DND-41 (cell line): ENCODE measurements at regions not wholly inside any gene's neighbourhood (a gene's known extent, or its start where the extent isn't known, plus 50 kb on each side); places are given as distances from the start of the nearest gene placed in this dataset.

Experiments used
- EZH2 ChIP-seq: IDR thresholded peaks from 3 replicates; pipeline ENCODE4 v1.6.1; 2012; ENCODE audit warnings: borderline replicate concordance, low read depth, mild to moderate bottlenecking, moderate library complexity, low read length, inconsistent platforms; ENCODE audit not compliant: severe bottlenecking
- TF ChIP-seq, protein P1 (sequence below): IDR thresholded peaks from 2 replicates; pipeline ENCODE4 v1.5.1; 2012; ENCODE audit warnings: borderline replicate concordance, low read length, moderate library complexity, mild to moderate bottlenecking; ENCODE audit not compliant: poor library complexity, severe bottlenecking; ENCODE audit errors: extremely low read depth

DNA sequence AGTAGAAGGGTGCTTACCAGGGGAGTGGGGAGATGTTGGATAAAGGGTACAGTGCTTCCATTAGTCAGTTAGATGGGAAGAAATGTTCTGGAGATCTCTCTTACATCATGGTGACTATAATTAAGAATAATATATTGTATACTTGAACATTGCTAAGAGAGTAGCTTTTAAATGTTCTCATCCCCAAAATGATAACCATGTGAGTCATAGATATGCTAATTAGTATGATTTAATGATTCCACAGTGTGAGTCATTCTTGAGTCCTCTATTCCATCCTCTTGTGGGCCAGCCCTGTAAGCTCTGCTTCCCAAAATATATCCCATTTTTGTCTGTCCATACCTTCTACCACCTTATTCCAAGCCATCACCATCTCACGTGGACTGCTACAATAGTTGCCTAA lies 80.6 kb upstream of the CDH11 start:
- TF ChIP-seq, protein P1, sequence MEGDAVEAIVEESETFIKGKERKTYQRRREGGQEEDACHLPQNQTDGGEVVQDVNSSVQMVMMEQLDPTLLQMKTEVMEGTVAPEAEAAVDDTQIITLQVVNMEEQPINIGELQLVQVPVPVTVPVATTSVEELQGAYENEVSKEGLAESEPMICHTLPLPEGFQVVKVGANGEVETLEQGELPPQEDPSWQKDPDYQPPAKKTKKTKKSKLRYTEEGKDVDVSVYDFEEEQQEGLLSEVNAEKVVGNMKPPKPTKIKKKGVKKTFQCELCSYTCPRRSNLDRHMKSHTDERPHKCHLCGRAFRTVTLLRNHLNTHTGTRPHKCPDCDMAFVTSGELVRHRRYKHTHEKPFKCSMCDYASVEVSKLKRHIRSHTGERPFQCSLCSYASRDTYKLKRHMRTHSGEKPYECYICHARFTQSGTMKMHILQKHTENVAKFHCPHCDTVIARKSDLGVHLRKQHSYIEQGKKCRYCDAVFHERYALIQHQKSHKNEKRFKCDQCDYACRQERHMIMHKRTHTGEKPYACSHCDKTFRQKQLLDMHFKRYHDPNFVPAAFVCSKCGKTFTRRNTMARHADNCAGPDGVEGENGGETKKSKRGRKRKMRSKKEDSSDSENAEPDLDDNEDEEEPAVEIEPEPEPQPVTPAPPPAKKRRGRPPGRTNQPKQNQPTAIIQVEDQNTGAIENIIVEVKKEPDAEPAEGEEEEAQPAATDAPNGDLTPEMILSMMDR, result no peak
- TF ChIP-seq EZH2, result no peak
